ENCODE measurements at regions not wholly inside any gene's neighbourhood (a gene's known extent, or its start where the extent isn't known, plus 50 kb on each side); places are given as distances from the start of the nearest gene placed in this dataset.

DNA sequence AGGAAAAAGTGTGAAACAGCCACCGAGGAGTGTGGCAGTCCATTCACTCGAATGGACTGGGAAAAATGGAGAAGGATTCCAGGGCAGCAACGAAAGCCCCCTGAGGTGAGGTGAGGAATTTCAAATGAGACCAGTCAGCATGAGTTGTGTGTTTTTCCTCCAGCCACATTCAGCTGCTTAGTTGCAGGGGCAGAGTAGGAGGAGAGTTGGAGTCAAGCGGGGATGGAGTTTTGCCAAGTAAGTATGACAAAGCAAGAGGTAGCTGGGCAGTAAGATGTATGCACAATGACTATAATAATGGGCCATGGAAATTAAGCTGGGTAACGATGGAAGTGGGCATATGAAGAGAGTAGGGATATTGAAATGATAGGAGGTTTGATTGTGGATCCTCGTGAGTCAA is 64.4 kb downstream of the CCDC54 start:
- CTCF ChIA-PET = no interaction called here
- no peaks in the 10 kb centered on the region for H3K36me3 ChIP-seq (replicated peaks in 1 of 2; ENCODE audit: control insufficient read depth in 1 of 2, insufficient read depth in 2 of 2, low read length in 1 of 2)
- no peak overlapping the region for H3K4me2 ChIP-seq
- no peak overlapping the region for H2AFZ ChIP-seq (ENCODE audit: low read depth)
- no peaks in the 10 kb centered on the region for H3K9me2 ChIP-seq
- 79% methylated on average over 6 of the region's 6 CpGs for WGBS (ENCODE audit: low lambda C conversion rate)
- H3K27me3 ChIP-seq (ENCODE audit: insufficient read depth) = no peaks in the 10 kb centered on the region
- H3F3A ChIP-seq (replicated peaks; ENCODE audit: insufficient read depth) = no peaks in the 10 kb centered on the region
- H3K4me1 ChIP-seq (ENCODE audit: control insufficient read depth in 1 of 2, insufficient read depth in 2 of 2, low read depth in 1 of 2, low read length in 1 of 2) = no peaks in the 10 kb centered on the region; a peak in 1 of 4 replicates
- H3K27ac ChIP-seq (ENCODE audit: low read depth in 2 of 2, low read length in 1 of 2) = no peak overlapping the region
- POLR2A ChIA-PET = no interaction called here
- TF ChIP-seq USF2 (IDR thresholded peaks at IDR 0.05; ENCODE audit: borderline replicate concordance, low read depth, low read length) = no peak
- no peak for TF ChIP-seq USF1 (IDR thresholded peaks at IDR 0.05; ENCODE audit: borderline replicate concordance, low read depth)
- no peak for TF ChIP-seq RCOR1 (IDR thresholded peaks at IDR 0.05; ENCODE audit: low read length)
- no peak for TF ChIP-seq PBX3 (IDR thresholded peaks at IDR 0.05)
- no peak for TF ChIP-seq RFX5 (IDR thresholded peaks at IDR 0.05; ENCODE audit: low read length)
- no peak for TF ChIP-seq SMC3 (IDR thresholded peaks at IDR 0.05; ENCODE audit: low read depth, low read length)
- TF ChIP-seq MAX (IDR thresholded peaks at IDR 0.05; ENCODE audit: low read depth) = no peak
- TF ChIP-seq RAD21 (IDR thresholded peaks at IDR 0.05; ENCODE audit: low read length) = no peak
- no peak for TF ChIP-seq ELF1 (IDR thresholded peaks at IDR 0.05)
- no peak for TF ChIP-seq YY1 (IDR thresholded peaks at IDR 0.05; ENCODE audit: low read depth)
- H3K9me3 ChIP-seq = no peaks in the 10 kb centered on the region
- H3K9ac ChIP-seq = no peak overlapping the region
- H4K20me1 ChIP-seq (ENCODE audit: insufficient read depth) = no peaks in the 10 kb centered on the region
- DNase-seq = no peak
- no peaks in the 10 kb centered on the region for H3K79me2 ChIP-seq (ENCODE audit: insufficient read depth)
- no peak overlapping the region for H3K4me3 ChIP-seq (ENCODE audit: low read depth in 2 of 2, low read length in 1 of 2)

GRCh38 chr3:107443461-107443860 is 66.2 kb downstream of the CCDC54 start:
- H3K4me1 ChIP-seq (ENCODE audit: control insufficient read depth in 1 of 2, insufficient read depth in 2 of 2, low read depth in 1 of 2, low read length in 1 of 2) = no peaks in the 10 kb centered on the region; a peak in 1 of 4 replicates
- H3K79me2 ChIP-seq (ENCODE audit: insufficient read depth) = no peaks in the 10 kb centered on the region
- H3K36me3 ChIP-seq (replicated peaks in 1 of 2; ENCODE audit: control insufficient read depth in 1 of 2, insufficient read depth in 2 of 2, low read length in 1 of 2) = no peaks in the 10 kb centered on the region
- H3K4me3 ChIP-seq (ENCODE audit: low read depth in 2 of 2, low read length in 1 of 2) = no peak overlapping the region
- TF ChIP-seq PBX3 (IDR thresholded peaks at IDR 0.05) (no peak), JUND (IDR thresholded peaks at IDR 0.05) (no peak), RXRA (IDR thresholded peaks at IDR 0.05; ENCODE audit: borderline replicate concordance, low read depth) (no peak)
- H3K9me2 ChIP-seq = no peaks in the 10 kb centered on the region
- no peak overlapping the region for H3K27ac ChIP-seq (ENCODE audit: low read depth in 2 of 2, low read length in 1 of 2)
- no peak for DNase-seq
- ChIA-PET POLR2A (no interaction called here), CTCF (no interaction called here)
- no peak overlapping the region for H3K9ac ChIP-seq
- no peaks in the 10 kb centered on the region for H3K9me3 ChIP-seq
- H4K20me1 ChIP-seq (ENCODE audit: insufficient read depth) = no peaks in the 10 kb centered on the region
- no peaks in the 10 kb centered on the region for H3F3A ChIP-seq (replicated peaks; ENCODE audit: insufficient read depth)
- H3K4me2 ChIP-seq = no peak overlapping the region
- no peaks in the 10 kb centered on the region for H3K27me3 ChIP-seq (ENCODE audit: insufficient read depth)
- H2AFZ ChIP-seq (ENCODE audit: low read depth) = no peak overlapping the region
- WGBS (ENCODE audit: low lambda C conversion rate) = 37% methylated on average over 2 of the region's 2 CpGs

Data from SK-N-SH (cell line).